HG02870 (cell line): ENCODE measurements at regions not wholly inside any gene's neighbourhood (a gene's known extent, or its start where the extent isn't known, plus 50 kb on each side); places are given as distances from the start of the nearest gene placed in this dataset.
A peak's percentile ranks its signal among the peaks of the same experiment; 100 is the strongest.
"Not testable (repeated sequence)": the region's sequence is repeated elsewhere in the genome, so short reads cannot be mapped to it uniquely, and the experiment has no call there.

Source experiments
- ATAC-seq: cut with Tn5 transposase; IDR thresholded peaks from one replicate; pipeline ENCODE4 v1.9.1; 2021; ENCODE audit warnings: mild to moderate bottlenecking, moderate library complexity; ENCODE audit not compliant: unreplicated experiment

DNA sequence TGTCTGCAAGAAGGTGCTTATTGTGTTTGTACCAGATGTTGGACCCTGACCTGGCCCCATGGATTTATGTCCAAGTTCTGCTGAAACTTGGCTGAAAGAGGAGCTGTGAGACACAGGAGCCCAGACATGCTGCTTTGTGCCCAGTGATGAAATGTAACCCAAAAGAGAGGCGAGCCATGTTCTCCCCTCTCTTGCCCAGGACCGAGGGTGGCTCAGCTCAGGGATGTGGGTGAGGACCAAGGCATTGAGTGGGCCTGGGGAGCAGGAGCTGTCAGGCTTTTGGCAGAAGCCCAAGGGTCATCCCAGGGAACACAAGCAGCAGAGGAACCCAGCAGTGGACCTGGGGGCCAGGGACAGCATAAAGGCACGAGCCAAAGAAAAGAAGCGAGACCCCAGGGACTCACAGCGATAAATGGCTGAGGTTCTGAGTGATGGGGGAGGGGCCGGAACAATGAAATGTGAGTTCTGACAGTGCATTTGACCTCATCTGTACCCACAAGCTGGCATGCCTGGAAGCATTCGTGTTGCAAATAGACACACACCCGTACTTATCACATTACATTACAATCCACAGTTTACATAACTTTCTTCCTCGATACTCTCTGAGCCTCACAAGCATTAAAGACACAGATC lies 363.4 kb upstream of the JARID2 start:
- ATAC-seq = no peak

GRCh38 chr6:14883921-14884320 lies 361.9 kb upstream of the JARID2 start:
- no peak for ATAC-seq

- no peak for ATAC-seq
Observed at GRCh38 chr6:14885498-14885897, 360.4 kb upstream of the JARID2 start.

GRCh38 chr6:14887181-14887580 lies 358.7 kb upstream of the JARID2 start:
- no peak for ATAC-seq

DNA sequence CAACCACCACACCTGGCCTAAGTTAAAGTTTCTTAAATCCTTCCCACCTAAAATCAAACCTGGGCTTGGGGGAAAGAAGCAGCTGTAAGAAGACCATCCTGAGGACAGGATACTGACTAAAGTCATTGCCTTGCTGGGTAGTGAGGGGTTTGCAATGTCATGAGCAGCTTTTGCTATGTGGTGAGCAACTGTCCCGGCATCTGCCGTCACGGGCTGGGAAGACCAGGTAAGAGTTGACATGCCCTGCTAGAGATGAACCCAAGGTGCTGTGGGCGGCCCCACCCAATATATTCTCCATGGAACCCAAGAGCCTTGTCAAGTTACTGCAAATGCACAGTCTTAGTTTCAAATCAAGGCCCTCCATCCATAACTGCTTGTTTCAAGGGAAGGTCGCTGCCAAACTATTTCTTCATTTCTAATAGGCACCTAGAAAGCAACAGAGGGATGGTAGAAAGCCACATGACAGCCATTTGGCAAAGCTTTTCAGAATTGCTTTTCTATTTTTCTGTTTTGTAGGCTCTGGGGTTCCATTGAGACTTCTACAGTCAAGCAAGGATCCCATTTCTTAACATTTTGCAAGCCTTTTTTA lies 357.8 kb upstream of the JARID2 start:
- ATAC-seq = no peak

GRCh38 chr6:14888575-14889000 lies 357.3 kb upstream of the JARID2 start:
- no peak for ATAC-seq

DNA sequence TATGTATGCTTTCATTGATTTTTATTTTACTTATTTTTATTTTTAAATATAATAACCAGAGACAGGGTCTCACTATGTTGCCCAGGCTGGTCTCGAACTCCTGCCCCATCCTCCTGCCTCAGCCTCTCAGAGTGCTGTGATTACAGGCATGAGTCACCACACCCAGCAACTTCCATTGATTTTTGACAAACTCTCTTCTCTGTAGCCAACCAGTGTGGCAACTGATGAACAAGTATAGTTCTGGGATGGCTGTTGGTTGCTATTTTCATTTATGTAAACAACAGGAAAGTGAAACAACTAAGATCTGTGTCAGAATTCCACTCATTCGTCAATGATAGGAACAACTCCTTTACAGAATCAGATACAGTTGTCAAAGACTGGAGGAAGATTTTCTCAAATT lies 356.7 kb upstream of the JARID2 start:
- ATAC-seq = no peak

DNA sequence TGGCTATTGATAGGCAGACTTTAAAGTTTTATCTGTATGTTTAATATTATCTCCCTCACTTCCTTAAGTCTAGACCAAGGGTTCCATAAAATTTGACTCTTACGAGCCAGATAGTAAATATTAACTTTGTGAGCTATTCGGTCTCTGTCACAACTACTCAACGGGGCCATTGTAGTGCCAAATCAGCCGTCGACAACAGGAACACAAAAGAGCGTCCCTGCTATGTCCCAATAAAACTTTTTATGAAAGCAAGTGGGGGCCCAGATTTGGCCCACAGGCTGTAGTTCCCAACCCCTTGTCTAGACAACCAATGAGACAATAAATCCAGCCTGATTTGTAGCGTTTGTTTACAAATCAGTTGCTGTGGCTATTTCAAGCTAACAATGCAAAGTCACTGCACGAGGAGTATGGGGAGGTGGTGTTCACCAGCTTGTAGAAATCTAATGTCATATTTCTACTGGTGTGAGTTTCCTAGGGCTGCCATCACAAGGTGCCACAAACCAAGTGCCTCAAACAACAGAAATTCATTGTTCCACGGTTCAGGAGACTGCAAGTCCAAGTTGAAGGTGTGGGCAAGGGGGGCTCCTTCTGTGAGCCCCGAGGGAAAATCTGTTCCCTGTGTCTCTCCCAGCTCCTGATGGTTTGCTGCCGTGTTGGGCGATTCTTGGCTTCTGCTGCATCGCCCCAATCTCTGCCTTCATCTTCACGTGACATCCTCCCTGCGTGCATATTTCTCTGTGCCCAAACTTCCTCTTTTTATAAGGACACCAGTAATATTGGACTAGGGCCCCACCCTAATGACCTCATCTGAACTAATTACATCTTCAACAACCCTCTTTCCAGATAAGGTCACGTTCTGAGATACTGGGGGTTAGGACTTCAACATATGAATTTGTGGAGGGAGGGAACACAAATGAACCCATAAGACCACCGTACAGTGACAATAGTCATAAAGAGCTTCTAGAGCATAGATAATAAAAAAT lies 356.0 kb upstream of the JARID2 start:
- ATAC-seq = no peak

GRCh38 chr6:14891820-14892375 lies 354.0 kb upstream of the JARID2 start:
- ATAC-seq = not testable (repeated sequence)

DNA sequence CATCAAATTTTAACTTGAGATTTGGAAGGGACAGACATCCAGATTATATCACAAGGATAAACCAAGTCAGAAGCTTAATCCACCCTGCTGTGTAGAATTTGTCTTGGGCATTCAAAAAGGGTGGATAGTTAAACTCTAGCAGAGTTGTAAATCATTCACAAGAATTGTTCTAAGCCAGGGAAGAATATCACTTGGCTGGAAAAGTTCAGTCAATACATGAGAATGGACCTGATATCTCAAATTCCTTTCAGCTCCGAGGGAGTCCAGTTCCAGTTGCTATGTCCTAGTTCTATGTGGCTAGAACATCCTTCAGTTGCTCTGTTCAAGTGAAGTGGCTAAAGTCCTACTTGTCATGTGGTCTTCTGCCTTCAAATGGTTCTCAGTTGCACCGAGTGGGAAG lies 351.8 kb upstream of the JARID2 start:
- ATAC-seq = no peak

- ATAC-seq = no peak
Observed at GRCh38 chr6:14896475-14896874, 349.4 kb upstream of the JARID2 start.

DNA sequence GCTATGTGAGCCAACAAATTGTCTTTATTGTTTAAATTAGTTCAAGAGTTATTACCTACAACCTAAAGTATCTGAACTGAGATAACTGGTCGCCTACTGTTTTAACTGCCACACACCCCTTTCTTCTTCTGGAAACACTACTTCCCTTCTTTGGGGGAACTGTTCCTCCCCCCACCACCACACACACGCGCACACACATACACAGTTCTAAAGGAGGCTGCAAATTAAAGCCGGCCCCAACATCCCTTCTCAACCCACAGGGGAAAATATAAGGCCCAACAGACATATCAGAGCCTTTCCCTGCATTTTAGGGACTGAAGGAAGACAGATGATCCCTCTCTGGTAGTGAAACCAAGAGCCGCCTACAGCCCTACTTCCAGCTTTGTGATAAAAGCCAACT lies 348.0 kb upstream of the JARID2 start:
- no peak for ATAC-seq

GRCh38 chr6:14899441-14899840 lies 346.4 kb upstream of the JARID2 start:
- ATAC-seq = not testable (repeated sequence)

GRCh38 chr6:14900919-14901318 lies 344.9 kb upstream of the JARID2 start:
- no peak for ATAC-seq

DNA sequence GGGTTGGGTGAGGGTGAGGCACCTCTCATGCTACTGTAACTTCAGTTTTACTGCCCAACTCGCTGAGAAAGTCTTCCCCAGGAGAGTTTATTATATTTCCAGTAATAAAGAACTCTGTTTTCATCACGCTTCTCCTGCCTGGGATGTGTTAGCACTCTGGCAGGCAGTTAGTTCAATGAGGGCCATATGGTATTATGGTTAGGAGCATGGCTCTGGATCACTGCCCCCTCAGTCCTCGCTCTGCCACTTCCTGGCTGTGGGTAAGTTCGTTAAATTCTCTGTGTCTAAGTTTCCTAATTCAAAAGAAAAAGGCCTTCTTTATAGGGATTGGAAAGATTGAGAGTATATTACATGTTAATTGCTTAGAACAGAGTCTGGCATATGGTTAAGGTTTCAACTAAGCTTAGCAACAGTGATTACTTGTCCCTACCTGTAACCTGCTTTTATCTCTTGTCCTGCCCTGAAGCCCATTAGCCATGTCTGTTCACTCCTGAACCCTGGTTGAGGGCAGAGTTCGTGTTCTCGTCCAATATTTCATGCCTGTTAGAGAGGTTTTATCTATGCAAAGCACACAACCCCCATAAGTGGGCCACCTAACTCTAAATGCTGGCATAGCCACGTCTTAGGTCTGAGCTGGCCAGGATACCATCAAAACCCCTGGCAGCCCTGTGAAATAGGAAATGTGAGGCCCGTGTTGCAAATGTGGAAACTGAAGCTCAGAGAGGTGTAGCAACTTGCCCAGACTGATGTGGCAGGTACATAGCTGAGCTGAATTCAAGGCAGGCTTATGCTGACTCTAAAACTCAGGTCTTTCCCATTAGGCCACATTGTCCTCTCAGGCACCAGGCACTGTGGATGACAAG lies 342.5 kb upstream of the JARID2 start:
- ATAC-seq = no peak

- ATAC-seq = no peak
Observed at GRCh38 chr6:14905201-14905600, 340.7 kb upstream of the JARID2 start.

DNA sequence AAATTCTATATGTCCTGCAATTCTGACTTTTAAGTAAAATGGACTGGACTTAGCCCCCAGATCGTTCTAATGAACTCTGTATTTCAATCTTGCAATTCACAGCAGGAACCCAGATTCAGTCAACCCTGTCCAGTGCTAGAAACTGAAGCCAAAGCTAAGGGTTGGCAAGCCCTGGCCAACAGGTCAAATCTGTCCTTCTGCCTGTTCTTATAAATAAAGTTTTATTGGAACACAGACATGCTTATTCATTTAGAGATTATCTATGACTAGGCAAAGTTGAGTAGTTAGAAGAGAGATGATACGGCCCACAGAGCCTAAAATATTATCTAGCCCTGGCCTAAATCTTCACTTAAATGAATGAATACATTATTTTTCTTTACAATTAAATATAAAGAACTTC lies 339.2 kb upstream of the JARID2 start:
- ATAC-seq = no peak

- ATAC-seq = peak; percentile 79
Observed at GRCh38 chr6:14910692-14911547, 334.9 kb upstream of the JARID2 start.

- ATAC-seq = no peak
Observed at GRCh38 chr6:14912226-14912625, 333.6 kb upstream of the JARID2 start.

GRCh38 chr6:14912706-14913105 lies 333.2 kb upstream of the JARID2 start:
- no peak for ATAC-seq
